Lower lobe of right lung (tissue), 2 donors: ENCODE measurements at regions not wholly inside any gene's neighbourhood (a gene's known extent, or its start where the extent isn't known, plus 50 kb on each side); places are given as distances from the start of the nearest gene placed in this dataset.

Source experiments
- ATAC-seq, 2 donors: fragments of 200-7000 bp; cut with Tn5 transposase; one replicate each; pipeline ENCODE4 v1.9.1; 2020 to 2022; ENCODE audit warnings: mild to moderate bottlenecking in 2 of 2, moderate library complexity in 2 of 2
- DNase-seq: peaks from one replicate; pipeline ENCODE4 v3.0.0-alpha.2; 2020
- H3K27ac ChIP-seq: fragments of 200-600 bp; one replicate; pipeline ENCODE4 v1.8.0; 2022
- H3K27me3 ChIP-seq: fragments of 200-600 bp; one replicate; pipeline ENCODE4 v1.8.0; 2022; ENCODE audit warnings: low read depth
- H3K36me3 ChIP-seq: fragments of 200-600 bp; one replicate; pipeline ENCODE4 v1.8.0; 2022; ENCODE audit warnings: mild to moderate bottlenecking
- H3K4me1 ChIP-seq: fragments of 200-600 bp; one replicate; pipeline ENCODE4 v1.8.0; 2022
- H3K4me3 ChIP-seq: fragments of 200-600 bp; one replicate; pipeline ENCODE4 v1.8.0; 2022; ENCODE audit warnings: mild to moderate bottlenecking
- H3K9me3 ChIP-seq: fragments of 200-600 bp; one replicate; pipeline ENCODE4 v1.8.0; 2022
- CTCF ChIP-seq: fragments of 200-600 bp; IDR thresholded peaks from one replicate; pipeline ENCODE4 v1.8.0; 2022; ENCODE audit warnings: antibody characterized with exemption, mild to moderate bottlenecking
- intact Hi-C: fragments of 100-400 bp; cut with DNase I; formaldehyde crosslinking; loops from one replicate; pipeline ENCODE4 v1.11.0; 2022
- donor health status: DM: no; HTN: yes; CAD: no; lungs with severe emphysema.

GRCh38 chr3:148178503-148178902, 519.2 kb upstream of the AGTR1 start:
- Histone ChIP-seq H3K4me1 (no peaks in the 10 kb centered on the region), H3K27ac (no peak overlapping the region), H3K9me3 (no peaks in the 10 kb centered on the region), H3K36me3 (no peaks in the 10 kb centered on the region), H3K27me3 (no peaks in the 10 kb centered on the region), H3K4me3 (no peak overlapping the region)
- DNase-seq (no peak), ATAC-seq (no peak)
- TF ChIP-seq CTCF: no peak
- intact Hi-C loops: no loop called here

- no peaks in the 10 kb centered on the region for H3K27me3 ChIP-seq
- no peak for TF ChIP-seq CTCF
- H3K4me1 ChIP-seq: no peaks in the 10 kb centered on the region
- DNase-seq: no peak
- H3K9me3 ChIP-seq: no peaks in the 10 kb centered on the region
- H3K36me3 ChIP-seq: no peaks in the 10 kb centered on the region
- intact Hi-C loops: no loop called here
- H3K27ac ChIP-seq: no peak overlapping the region
- ATAC-seq: no peak
- no peak overlapping the region for H3K4me3 ChIP-seq
Observed at GRCh38 chr3:148184798-148185197, 512.9 kb upstream of the AGTR1 start.

- H3K36me3 ChIP-seq: no peaks in the 10 kb centered on the region
- intact Hi-C loops: no loop called here
- H3K4me1 ChIP-seq: no peaks in the 10 kb centered on the region
- no peak overlapping the region for H3K27ac ChIP-seq
- no peak overlapping the region for H3K4me3 ChIP-seq
- TF ChIP-seq CTCF: no peak
- H3K27me3 ChIP-seq: no peaks in the 10 kb centered on the region
- H3K9me3 ChIP-seq: no peaks in the 10 kb centered on the region
- ATAC-seq (no peak), DNase-seq (no peak)
Observed at GRCh38 chr3:148186881-148187280, 510.8 kb upstream of the AGTR1 start.

GRCh38 chr3:148187296-148187695, 510.4 kb upstream of the AGTR1 start:
- no peak overlapping the region for H3K4me3 ChIP-seq
- no peaks in the 10 kb centered on the region for H3K4me1 ChIP-seq
- ATAC-seq (no peak), DNase-seq (no peak)
- no peak overlapping the region for H3K27ac ChIP-seq
- no peak for TF ChIP-seq CTCF
- no peaks in the 10 kb centered on the region for H3K36me3 ChIP-seq
- no peaks in the 10 kb centered on the region for H3K9me3 ChIP-seq
- intact Hi-C loops: no loop called here
- no peaks in the 10 kb centered on the region for H3K27me3 ChIP-seq

GRCh38 chr3:148190441-148190990, 507.2 kb upstream of the AGTR1 start:
- H3K36me3 ChIP-seq: no peaks in the 10 kb centered on the region
- intact Hi-C loops: no loop called here
- no peak for DNase-seq
- H3K9me3 ChIP-seq: no peaks in the 10 kb centered on the region
- no peaks in the 10 kb centered on the region for H3K4me1 ChIP-seq
- no peak overlapping the region for H3K4me3 ChIP-seq
- no peak for TF ChIP-seq CTCF
- no peak overlapping the region for H3K27ac ChIP-seq
- no peaks in the 10 kb centered on the region for H3K27me3 ChIP-seq
- no peak for ATAC-seq

GRCh38 chr3:148191966-148192365, 505.7 kb upstream of the AGTR1 start:
- Histone ChIP-seq H3K27me3 (no peaks in the 10 kb centered on the region), H3K9me3 (no peaks in the 10 kb centered on the region), H3K36me3 (no peaks in the 10 kb centered on the region), H3K4me1 (no peaks in the 10 kb centered on the region), H3K27ac (no peak overlapping the region), H3K4me3 (no peak overlapping the region)
- intact Hi-C loops: no loop called here
- DNase-seq: no peak
- no peak for TF ChIP-seq CTCF
- no peak for ATAC-seq
